GM23248 (cell line): ENCODE measurements at regions not wholly inside any gene's neighbourhood (a gene's known extent, or its start where the extent isn't known, plus 50 kb on each side); places are given as distances from the start of the nearest gene placed in this dataset.

ENCODE experiments used
- EZH2 ChIP-seq: fragments of 200-600 bp; sonication (generic); IDR thresholded peaks from 2 replicates; pipeline ENCODE4 v1.6.1; 2018; ENCODE audit warnings: antibody characterized with exemption, mild to moderate bottlenecking; ENCODE audit not compliant: insufficient read depth, poor library complexity, severe bottlenecking
- EZH2phosphoT487 ChIP-seq: fragments of 200-600 bp; sonication (generic); IDR thresholded peaks from 2 replicates; pipeline ENCODE4 v1.6.1; 2018; ENCODE audit warnings: antibody characterized with exemption, moderate library complexity, mild to moderate bottlenecking, low read depth; ENCODE audit not compliant: insufficient read depth

- TF ChIP-seq EZH2 (no peak), EZH2phosphoT487 (no peak)
Measured at GRCh38 chr7:131905471-131905973, 349.1 kb upstream of the PODXL start.
